Ammon's horn (tissue), 1 donor: ENCODE measurements at regions not wholly inside any gene's neighbourhood (a gene's known extent, or its start where the extent isn't known, plus 50 kb on each side); places are given as distances from the start of the nearest gene placed in this dataset.

Experiments
- DNase-seq: peaks from one replicate; pipeline ENCODE4 v3.0.0-alpha.2; 2016; ENCODE audit warnings: low spot score

DNA sequence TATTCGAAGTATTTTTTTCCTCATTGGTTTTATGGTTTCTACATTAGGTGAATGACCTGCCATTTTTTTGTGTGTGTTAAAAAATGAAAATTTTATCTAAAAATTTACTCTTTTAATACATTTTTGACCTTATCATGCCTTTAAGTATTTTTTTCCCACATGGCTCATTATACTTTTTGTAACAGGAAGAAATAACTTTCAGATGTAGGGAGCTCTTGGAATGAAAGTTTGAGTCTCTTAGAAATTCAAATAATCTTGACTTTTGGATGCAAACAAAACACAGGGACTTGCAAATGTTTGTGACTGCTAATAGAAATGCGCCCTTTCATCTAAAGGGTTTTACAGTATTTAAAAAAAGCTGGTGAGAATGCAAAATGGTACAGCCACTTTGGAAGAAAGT is 457.9 kb downstream of the KLF5 start:
- DNase-seq = no peak

DNA sequence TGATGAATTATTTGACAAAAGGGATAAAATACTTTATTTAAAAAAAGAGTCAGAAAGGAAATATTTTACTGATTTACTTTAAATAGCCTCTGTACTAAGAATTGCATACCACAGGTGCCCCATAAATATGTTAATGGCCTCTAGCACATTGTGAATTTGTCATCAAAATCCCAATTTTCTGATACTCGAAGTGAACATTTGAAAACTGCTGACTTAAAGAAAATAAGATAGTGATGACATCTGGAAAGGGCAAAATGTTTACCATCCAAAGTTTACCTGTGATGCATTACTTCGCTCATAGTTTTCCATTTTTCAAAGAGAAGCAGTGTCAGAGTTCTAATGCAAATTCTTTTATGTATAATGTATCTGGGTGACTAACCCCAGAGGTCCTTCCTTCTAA is 455.4 kb downstream of the KLF5 start:
- no peak for DNase-seq

- DNase-seq = no peak
These were observed 454.9 kb downstream of the KLF5 start for GRCh38 chr13:73513751-73514150.

DNA sequence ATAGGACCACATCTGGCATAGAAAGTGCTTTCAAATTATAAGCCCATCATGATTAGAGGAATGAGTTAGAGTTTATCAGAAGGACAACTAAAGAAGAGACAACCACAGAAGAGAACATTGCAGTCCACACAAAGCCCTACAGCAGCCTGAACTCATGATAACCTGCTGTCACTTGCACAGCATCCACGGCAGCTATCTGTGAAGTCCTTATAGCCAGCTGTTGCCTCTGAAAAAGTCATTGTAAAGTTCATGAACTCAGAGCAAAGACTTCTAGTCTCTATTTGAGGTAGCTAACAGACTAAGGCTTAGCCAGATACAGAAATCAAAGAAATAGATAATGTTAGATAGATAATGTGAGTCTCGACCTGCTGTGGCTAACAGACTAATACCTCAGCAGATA is 450.0 kb downstream of the KLF5 start:
- DNase-seq = no peak

GRCh38 chr13:73505376-73505890 is 446.6 kb downstream of the KLF5 start:
- no peak for DNase-seq

DNA sequence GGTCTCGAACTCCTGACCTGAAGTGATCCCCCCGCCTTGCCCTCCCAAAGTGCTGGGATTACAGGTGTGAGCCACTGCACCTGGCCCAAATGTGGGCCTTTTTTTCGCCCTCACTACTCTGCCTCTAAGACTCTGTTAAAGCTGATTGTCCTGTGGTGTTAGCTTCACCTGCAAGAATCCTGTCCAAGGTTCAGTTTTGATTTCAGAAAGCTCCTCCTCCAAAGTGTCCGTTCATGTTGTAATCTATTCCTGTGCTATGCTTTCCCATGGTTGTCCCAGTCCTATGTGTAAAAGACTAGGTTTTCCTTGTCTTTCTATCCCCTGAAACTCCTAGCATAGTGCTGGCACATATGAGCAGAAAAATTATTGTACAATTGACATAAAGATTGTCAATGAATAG is 440.9 kb downstream of the KLF5 start:
- DNase-seq = no peak

DNA sequence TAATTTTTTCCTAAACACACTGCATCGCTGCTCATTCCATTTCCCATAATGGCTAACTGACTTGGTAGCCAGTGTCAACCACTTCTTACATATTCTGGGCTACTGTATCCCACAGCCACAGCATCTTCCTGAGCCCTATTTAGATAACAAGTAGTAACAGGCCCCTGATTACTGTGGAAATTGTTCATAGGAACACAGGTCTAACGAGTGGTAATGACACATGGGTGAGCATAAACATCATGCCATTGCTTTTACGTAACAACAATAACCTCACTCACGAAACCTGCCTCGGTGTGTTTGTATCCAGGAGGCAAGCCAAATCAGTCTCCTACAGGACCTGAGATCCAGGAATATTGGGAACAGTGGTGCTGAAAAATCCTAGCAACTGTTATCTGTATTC is 438.6 kb downstream of the KLF5 start:
- DNase-seq = no peak

- DNase-seq = no peak
These were observed 437.9 kb downstream of the KLF5 start for GRCh38 chr13:73496711-73497110.

DNA sequence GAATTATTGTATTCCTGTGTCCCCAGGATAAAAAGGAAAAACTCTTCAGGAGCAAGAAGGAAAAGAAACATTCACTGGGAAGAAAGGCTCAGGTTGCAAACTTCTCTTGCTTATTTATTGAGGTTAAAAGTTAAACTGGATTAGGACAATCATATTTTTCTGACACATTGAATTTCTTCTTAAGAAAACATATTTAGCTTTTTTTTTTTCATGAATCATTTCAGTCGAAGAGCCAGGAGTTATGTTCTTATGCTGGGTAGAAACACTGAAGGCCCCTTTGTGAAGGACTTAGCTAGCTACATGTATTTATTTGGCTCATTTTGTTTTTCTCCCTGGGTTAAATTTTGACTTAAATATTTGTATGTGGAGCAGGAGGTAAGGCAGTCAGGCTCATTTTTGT is 434.0 kb downstream of the KLF5 start:
- DNase-seq = no peak

DNA sequence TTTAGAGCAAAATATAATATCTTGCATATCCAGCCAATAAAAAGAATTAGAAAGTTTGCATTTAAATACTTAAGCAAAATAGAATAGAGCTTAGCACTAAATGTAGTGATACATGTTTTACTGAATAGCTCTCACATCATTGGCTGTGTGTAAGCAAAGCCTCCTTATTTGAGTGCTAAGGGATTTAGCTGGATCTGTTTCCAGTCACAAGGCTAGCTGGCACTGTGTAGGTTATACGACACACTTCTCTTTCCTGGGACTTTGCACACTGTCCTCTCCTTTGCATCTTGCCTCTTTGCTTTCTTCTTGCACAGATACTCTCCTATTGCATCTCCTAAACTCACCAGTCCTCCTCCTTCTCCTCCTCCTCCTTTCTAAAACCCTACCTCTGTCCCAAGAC is 423.8 kb downstream of the KLF5 start:
- no peak for DNase-seq

DNA sequence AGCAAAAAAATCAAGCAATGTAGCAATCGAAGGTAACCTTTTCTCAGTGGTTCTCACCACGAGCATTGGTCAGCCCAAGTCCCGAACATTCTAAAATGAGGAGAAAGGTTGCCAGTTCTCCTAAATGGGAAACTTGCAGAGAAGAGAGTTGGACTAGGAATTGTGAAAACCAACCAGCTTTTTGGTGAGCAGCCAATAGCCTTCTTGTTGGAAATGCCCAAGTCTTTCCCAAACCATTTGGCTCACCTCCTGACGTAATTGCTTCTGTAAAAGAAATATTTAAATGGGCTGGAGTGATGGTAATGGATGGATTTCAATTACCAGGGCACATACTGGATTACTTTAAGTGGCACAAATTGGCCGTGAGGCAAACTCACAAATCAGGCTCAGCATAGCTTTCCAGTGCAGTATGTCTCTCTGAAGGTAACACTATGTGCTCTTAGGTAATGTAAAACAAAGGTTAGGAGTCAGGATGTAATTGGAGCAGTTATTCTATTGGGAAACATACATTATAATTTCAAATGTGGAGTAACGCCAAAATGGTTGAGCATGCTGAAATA is 423.2 kb downstream of the KLF5 start:
- no peak for DNase-seq

GRCh38 chr13:73480779-73481559 is 422.2 kb downstream of the KLF5 start:
- DNase-seq = no peak

GRCh38 chr13:73479856-73480255 is 421.1 kb downstream of the KLF5 start:
- no peak for DNase-seq

- DNase-seq = no peak
These were observed 420.5 kb downstream of the KLF5 start for GRCh38 chr13:73479351-73479750.

GRCh38 chr13:73477441-73477840 is 418.6 kb downstream of the KLF5 start:
- no peak for DNase-seq

GRCh38 chr13:73473016-73473415 is 414.2 kb downstream of the KLF5 start:
- DNase-seq = no peak

DNA sequence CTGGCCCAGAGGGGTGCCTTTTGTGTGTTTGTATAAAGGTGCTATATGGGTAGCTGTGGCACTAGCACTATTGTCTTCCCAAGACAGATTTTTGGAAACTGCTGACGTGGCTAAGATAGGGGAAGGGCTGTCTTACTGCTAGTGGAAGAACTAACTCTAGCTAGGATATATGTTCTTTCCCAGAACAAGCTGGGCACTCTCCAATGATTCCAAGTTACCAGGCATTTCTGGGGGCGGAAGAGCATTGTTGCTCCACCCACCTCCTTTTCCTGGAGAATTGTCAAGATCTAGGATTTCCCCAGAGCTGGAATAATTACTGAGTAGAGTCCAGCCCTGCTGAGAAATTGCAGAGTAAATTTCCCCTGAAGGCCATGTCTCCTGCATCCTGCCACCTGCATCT is 408.3 kb downstream of the KLF5 start:
- no peak for DNase-seq

DNA sequence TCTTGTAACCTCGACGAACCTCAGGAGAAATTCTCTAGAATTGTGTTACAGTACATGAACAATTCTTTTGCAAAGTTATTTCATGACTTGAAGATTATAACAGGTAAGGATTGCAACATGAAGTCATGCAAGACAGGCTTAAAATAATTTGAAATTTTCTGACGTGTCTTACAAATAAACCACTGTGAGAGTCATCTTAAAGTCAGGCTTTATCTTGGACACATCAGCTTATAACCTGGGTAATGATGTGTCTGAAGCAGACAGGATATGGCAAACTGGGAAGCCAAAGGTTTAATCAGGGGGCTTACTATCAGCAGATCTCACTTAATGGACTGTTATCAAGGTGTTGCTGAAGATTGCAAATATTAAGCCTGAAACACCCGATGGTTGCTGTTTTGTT is 407.8 kb downstream of the KLF5 start:
- no peak for DNase-seq

GRCh38 chr13:73465617-73465971 is 406.8 kb downstream of the KLF5 start:
- no peak for DNase-seq

DNA sequence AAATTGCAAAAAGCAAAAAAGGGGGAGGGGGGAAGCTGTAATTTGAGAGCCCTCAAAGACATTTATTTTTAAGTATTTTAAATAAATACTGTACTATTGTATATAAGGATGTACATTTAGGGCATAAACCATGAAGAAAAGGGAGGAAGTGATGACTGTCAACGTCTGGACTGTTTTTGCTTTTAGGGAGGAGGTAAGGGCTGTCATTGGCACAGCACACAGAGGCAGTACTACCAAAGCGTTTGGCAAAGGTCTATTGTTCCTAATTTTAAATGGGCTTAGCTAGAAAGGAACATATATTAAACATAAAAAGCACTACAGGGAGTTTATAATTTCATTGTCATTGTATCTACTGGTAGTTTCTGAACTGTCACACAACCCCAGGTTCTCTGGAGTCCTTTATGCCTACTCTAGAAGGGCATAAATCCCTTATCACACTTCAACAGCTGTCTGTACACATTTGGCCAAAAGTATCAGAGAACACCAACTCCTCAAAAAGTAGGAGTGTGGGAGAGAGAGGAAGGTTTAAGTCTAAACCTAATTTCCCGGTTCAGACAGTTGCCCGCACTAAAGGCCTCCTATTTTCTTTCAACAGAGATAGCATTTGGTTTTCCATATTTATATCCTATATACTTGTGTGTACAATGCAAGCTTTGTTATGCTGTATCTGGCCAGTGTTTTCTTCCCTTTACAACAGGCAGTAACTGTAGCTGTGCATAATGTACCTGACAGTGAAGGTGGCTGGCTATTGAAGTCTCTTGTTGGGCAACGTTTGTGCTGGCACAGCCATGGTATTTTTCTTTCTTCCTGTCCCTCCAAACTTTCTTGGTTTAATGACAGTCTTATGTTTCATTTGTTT is 406.2 kb downstream of the KLF5 start:
- DNase-seq = no peak

DNA sequence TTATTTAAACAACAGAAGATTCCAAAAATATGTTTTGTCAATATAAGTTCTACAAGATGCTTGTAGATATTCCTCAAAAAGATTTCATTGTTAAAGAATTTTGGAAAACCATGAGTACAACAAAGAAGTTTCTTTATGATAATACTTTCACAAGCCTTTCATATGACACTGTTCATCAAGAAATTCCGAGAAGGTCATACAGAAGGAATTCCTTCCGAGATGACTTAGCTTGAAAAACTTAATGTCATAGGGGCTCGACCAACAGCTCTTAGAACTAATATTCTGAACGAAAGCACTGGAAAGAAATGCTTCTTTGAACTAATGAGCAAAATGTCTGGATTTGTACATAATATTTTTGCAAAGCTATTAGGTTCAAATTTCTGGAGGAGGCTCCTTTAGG is 403.4 kb downstream of the KLF5 start:
- DNase-seq = no peak

- no peak for DNase-seq
These were observed 392.6 kb downstream of the KLF5 start for GRCh38 chr13:73451221-73452029.
